ENCODE measurements at regions not wholly inside any gene's neighbourhood (a gene's known extent, or its start where the extent isn't known, plus 50 kb on each side); places are given as distances from the start of the nearest gene placed in this dataset.
A peak's percentile ranks its signal among the peaks of the same experiment; 100 is the strongest.

DNA sequence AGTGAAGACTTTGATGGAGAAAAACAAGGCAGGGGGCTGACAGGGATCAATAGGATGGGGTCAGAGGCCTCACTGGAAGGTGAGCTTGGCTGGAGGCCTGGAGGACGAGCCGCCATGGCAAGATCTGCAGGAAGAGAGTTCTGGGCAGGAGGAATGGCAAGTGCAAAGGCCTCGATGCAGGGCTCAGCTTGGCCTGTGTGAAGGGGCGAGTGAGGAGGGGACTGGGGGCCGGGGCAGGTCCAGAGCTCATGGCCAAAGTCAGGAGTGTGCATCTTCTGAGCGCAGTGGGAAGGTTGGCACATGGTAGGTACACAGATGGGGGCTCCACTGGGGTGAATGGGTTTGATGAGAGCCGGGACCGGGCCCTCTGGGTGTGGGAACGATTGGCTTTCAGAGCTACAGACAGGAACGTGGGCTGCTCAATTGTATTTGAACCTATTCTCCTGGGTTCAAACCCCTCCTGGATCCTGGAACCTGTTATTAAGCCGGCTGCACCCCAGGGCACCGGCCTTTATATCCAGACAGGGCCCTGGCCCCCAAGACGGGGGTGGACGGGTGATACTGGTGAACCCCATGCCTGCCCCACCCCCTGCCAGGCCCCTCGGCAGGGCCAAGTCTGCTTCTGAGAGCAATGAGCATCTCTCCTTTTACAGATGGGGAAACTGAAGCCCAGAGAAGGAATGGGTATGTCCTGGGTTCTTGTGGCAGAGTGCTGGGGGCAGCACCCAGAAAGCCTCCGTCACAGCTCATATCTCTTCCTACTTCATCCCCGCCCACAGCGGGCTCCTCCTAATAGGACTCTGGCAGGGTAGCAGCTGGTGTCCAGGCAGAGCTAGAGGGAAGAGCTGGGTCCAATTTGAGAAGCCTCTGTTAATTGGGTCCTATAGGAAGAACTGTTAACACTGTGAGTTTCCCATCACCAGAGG is 106.1 kb downstream of the CEBPB start:
- Mint-ChIP-seq H3K9me3 (no peaks in the 10 kb centered on the region), H3K4me1 (peaks cover 2 to 18% (median 12%) of the 10 kb centered on the region in 4 donors), H3K36me3 (no peaks in the 10 kb centered on the region), H3K4me3 (no peak overlapping the region), H3K27me3 (peaks cover 0 to 3% (median 0%) of the 10 kb centered on the region in 5 donors), H3K27ac (peak overlapping the region in 2 of 10 donors; percentile 33 to 40)
- DNase-seq: peak in 1 of 10 donors; percentile 28
- ATAC-seq: no peak
- POLR2A ChIA-PET: no interaction called here

DNA sequence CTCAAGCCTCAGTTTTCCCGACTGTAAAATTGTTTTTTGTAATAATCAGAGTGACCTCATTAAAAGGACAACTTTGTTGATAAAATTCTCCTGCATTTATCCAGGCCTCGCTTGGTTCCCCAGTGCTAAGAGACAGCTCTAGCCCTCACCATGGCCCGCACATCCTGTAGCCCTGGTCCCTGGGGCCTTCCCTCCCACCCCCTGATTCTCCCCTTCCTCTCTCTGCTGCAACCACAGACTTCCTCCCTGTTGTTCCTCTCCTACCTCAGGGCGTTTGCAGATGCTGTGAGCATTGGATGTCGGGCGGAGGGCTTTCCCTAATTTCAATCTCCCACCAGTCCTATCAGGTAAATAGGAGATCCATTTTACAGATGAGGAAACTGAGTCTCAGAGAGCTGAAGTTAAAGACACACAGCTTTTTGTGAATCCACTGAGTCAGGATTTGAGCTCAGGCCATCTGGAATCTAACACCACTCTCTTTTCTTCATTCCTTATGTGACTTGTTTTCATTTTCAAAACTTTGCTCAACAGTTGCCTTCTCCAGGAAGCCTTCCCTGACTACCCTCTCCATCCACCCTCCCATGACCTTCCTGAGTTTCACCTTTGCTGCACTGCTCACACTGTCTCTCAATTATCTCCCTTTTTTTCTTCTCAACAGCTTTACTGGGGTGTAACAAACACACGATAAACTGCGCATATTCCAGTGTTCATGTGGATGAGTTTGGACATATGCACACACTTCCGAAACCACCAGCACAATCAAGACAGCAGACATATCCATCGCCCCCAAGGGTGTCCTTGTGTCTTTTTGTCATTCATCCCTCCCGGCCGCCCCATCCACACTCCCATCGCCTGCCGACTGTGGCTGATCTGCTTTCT is 107.1 kb downstream of the CEBPB start:
- Mint-ChIP-seq H3K4me3 (no peak overlapping the region), H3K27ac (no peak overlapping the region), H3K9me3 (no peaks in the 10 kb centered on the region), H3K4me1 (peaks cover 2 to 18% (median 12%) of the 10 kb centered on the region in 4 donors), H3K27me3 (peaks cover 0 to 3% (median 0%) of the 10 kb centered on the region in 5 donors), H3K36me3 (no peaks in the 10 kb centered on the region)
- peak in 1 of 10 donors; percentile 30 for DNase-seq
- POLR2A ChIA-PET: no interaction called here
- no peak for ATAC-seq

DNA sequence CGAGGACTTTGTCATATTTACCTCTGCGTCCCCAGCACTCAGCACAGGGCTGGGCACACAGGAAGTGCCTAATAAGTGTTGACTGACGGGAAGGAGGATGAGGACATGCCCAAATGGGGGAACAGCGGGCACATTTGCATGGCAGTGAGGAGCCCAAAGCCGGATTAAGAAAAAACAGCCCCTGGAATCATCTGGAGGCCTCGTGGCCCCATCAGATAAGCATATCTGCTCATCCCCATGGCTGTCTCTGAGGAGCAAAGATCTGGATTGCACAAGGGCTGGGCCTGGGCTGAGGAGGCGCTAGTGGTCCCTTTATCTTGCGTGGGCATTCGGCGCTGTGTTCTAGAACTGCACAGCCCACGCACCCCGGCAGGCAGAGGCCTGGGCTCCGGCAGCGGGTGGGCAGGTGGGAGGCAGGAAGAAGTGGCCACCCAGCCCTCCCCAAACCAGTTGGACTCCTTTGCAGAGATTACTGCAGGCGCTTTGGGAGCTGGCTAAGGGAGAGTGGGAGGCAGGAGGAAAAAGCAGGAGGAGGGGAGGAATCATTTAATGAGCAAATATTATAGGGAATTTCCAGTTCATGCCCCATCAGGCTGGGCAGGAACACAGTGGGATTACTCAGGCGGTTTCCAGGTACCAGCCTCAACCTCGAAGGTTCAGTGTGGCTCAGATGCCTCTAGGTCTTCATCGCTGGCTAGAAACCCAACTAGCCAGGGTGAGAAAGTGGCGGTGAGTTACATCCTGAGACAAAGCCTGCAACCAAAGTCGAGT is 108.1 kb downstream of the CEBPB start:
- no peak for ATAC-seq
- H3K36me3 Mint-ChIP-seq: no peaks in the 10 kb centered on the region
- H3K4me1 Mint-ChIP-seq: peaks cover 2 to 18% (median 12%) of the 10 kb centered on the region in 4 donors
- POLR2A ChIA-PET: no interaction called here
- no peak overlapping the region for H3K27ac Mint-ChIP-seq
- H3K4me3 Mint-ChIP-seq: no peak overlapping the region
- peak in 1 of 10 donors; percentile 21 for DNase-seq
- H3K9me3 Mint-ChIP-seq: no peaks in the 10 kb centered on the region
- peaks cover 0 to 3% (median 0%) of the 10 kb centered on the region in 5 donors for H3K27me3 Mint-ChIP-seq

DNA sequence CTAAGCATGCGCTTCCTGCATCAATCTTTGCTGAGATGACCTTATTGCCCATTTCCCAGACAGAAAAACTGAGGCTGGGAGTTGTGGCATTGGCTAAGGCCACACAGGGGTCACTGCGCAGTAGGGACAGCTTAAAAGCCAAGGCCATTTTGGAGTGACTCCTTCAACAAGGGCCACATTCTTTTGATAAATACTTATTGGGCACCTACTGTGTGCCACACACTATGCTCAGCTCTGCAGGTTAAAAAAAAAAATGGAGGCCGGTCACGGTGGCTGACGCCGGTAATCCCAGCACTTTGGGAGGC is 108.6 kb downstream of the CEBPB start:
- Mint-ChIP-seq H3K27me3 (peaks cover 0 to 2% (median 0%) of the 10 kb centered on the region in 5 donors), H3K36me3 (no peaks in the 10 kb centered on the region), H3K4me3 (no peak overlapping the region), H3K4me1 (peaks cover 2 to 18% (median 12%) of the 10 kb centered on the region in 4 donors), H3K9me3 (no peaks in the 10 kb centered on the region), H3K27ac (no peak overlapping the region)
- DNase-seq (no peak), ATAC-seq (no peak)
- POLR2A ChIA-PET: no interaction called here

DNA sequence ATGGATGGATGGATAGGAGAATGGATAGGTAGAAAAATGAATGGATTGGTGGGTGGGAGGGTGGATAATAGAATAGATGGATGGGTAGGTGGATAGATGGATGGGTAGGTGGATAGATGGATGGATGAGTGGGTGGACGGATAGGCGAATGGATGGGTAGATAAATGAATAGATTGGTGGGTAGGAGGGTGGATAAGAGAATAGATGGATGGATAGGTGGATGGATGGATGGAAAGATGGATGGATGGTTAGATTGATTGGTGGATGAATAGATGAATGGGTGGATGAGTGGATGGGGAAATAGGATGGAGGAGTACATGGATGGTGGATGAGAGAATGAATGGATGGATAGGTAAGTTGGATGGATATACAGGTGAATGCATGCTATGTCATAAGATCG is 110.5 kb downstream of the CEBPB start:
- ATAC-seq: no peak
- DNase-seq: no peak

DNA sequence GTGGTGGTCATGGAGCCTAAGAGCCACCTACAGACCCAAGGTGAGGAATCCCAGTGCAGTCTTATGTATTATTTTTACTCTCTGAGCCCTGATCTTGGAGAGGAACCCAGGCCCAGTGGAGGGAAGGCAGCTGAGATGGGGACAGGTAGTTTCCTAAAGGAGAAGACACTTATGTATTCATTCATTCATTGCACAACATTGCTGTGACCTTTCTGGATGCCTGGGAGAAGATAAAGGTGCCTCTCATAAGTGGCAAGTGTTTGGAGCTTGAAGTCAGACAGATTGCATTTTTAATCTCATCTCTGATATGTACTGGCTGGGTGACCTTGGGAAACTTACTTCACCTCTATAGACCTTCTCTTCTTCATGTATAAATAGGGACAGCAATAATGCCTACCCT is 111.1 kb downstream of the CEBPB start:
- Mint-ChIP-seq H3K9me3 (no peaks in the 10 kb centered on the region), H3K27me3 (peaks cover 0 to 2% (median 0%) of the 10 kb centered on the region in 5 donors), H3K27ac (no peak overlapping the region), H3K36me3 (no peaks in the 10 kb centered on the region), H3K4me3 (no peak overlapping the region), H3K4me1 (peaks cover 3 to 15% (median 12%) of the 10 kb centered on the region in 4 donors)
- DNase-seq (no peak), ATAC-seq (no peak)
- POLR2A ChIA-PET: no interaction called here

More for the DNA sequence above, 110.5 kb downstream of the CEBPB start:
- H3K4me1 Mint-ChIP-seq: peaks cover 3 to 18% (median 12%) of the 10 kb centered on the region in 4 donors
- H3K27me3 Mint-ChIP-seq: peaks cover 0 to 2% (median 0%) of the 10 kb centered on the region in 5 donors
- no peak overlapping the region for H3K27ac Mint-ChIP-seq
- no peaks in the 10 kb centered on the region for H3K9me3 Mint-ChIP-seq
- H3K36me3 Mint-ChIP-seq: no peaks in the 10 kb centered on the region
- POLR2A ChIA-PET: no interaction called here
- no peak overlapping the region for H3K4me3 Mint-ChIP-seq

DNA sequence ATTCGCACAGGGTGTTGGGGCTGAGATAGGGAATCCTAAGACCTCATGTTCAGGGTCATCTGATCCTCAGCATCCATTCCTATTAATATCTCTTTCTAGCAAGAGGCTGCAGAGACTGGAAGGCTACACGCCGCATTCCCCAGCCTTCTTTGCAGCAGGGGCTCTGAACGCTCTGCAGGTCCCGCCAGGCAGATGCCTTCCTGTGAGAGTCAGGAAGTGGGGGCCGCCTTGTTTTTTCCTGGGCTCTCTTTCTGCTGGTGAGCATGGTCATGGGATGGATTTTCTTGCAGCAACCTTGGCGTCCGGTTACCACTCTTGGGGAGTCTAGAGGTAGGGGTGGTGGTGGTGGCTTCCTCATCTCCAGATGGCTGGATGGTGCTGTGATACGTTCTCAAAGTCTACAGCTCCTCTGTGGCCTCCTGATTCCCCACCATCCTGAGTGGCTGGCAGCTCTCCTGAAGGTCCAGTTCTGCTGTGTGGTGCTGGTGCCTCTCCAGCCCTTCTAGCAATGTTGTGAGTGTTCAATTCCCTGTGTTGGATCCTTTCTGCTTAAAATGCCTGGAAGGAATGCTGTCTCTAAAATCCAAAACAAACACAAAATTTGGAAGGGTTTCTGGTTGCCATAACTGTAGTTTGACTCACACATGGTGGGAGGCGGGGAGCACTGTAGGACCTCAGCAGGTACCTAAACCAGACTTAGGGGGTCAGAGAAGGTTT is 111.9 kb downstream of the CEBPB start:
- peaks cover 0 to 2% (median 0%) of the 10 kb centered on the region in 5 donors for H3K27me3 Mint-ChIP-seq
- no peak overlapping the region for H3K4me3 Mint-ChIP-seq
- POLR2A ChIA-PET: interaction anchor here (0.7 kb wide), 1 partner anchor 90 kb away, joined by 8 read pairs; no protein-coding TSS in a partner anchor
- no peaks in the 10 kb centered on the region for H3K36me3 Mint-ChIP-seq
- H3K4me1 Mint-ChIP-seq: peaks cover 3 to 9% (median 8%) of the 10 kb centered on the region in 4 donors
- DNase-seq (no peak), ATAC-seq (no peak)
- H3K9me3 Mint-ChIP-seq: no peaks in the 10 kb centered on the region
- peak overlapping the region in 1 of 10 donors; percentile 56 for H3K27ac Mint-ChIP-seq

DNA sequence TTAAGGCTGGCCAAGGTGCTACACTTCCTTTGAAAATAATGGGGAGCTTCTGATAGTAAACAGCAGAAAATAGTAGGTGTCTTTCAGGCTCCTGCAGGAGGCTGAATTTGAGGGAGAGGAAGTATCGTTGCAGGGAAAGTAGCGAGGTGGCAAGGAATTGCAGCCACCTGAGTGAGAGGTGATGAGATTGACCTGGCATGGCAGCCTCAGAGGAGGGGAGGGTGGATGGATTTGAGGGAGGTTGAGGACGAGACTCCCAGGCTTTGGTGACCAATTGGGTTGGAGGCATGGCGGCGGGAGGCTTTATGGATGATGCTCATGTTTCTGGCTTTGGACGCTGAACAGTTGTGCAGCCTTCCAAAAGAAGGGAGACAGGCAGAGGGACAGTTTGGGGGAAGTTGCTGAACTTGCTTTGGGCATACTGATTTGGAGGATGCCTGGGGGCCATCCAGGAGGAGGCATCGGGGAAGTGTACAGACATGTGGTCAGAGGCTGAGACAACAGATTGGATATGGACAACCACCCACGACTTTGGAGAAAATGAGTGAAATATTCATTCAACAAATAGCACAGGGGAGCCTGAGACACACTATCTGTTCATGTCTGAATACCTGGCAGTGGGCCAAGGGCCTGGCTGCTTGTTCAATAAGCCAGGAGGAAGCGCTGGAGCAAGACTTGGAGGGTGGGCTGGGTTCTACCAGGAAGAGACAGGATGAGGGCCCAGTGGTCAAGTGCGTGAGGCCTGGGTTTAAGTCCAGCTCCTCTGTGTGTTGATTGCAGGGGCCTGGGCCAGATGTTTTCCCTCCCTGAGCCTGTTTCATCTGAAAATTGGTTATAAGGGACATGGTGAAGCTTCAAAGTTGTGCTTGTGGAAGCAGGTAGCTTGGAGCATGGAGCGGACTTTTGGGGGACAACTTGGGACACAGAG is 113.2 kb downstream of the CEBPB start:
- POLR2A ChIA-PET: no interaction called here
- ATAC-seq: no peak
- Mint-ChIP-seq H3K36me3 (no peaks in the 10 kb centered on the region), H3K4me3 (no peak overlapping the region), H3K27me3 (peaks cover 0 to 2% (median 0%) of the 10 kb centered on the region in 5 donors), H3K9me3 (no peaks in the 10 kb centered on the region), H3K27ac (peak overlapping the region in 2 of 10 donors; percentile 30 to 51), H3K4me1 (peaks cover 0 to 2% (median 0%) of the 10 kb centered on the region in 4 donors)
- peak in 1 of 10 donors; percentile 9 for DNase-seq

DNA sequence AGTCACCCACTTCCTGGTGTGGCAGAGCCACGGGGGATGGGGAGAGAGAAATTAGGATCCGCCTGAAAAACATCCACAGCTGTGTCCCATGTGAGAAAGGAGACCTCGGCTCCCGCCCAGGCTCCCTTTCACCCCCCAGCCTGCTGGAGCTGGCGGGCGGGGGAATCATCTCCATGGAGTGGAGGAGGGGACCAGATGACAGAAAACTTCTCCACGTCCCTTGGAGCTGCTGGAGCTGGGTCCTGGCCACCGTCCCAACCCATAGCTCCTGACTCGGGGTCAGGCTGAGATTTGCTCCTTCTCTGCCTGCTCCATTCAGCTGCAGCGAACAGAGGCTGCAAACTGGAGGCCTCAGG is 113.8 kb downstream of the CEBPB start:
- no peaks in the 10 kb centered on the region for H3K9me3 Mint-ChIP-seq
- H3K4me3 Mint-ChIP-seq: no peak overlapping the region

DNA sequence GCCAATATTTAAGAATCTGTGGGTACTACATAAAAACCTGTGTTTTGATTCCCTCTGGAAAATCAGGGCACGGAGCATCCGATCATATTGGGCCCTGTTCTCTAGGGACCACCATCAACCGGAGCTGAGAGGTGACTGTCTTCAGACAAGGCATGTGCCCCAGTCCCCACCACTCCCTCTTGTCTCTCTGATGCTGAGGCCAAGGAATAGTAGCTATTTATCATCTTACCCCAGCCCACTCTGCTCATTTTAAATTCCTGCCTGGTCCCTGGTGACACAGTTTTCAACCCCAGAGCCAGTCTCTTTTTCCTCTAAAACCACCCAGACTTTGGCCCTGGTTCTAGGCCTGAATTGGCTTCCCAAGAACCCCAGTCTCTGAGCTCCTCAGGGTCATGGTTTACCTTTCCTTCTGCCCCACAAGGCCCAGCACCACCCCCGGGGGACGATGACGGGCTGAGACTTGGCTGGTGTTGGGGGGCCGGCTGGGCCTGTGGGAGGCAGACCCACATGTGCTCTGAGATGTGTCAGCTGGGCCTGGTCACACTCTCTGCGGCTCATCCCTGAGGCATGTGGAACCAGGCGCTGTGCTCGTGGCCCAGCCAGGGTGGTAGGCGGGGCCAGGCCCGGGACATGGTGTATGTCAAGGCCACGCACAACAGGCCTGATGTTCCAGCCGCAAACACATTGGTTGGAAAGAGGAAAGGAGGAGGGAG is 114.4 kb downstream of the CEBPB start:
- ATAC-seq (no peak), DNase-seq (no peak)
- Mint-ChIP-seq H3K4me1 (peaks cover 0 to 3% (median under 1%) of the 10 kb centered on the region in 4 donors), H3K27me3 (peaks cover 0 to 2% (median 0%) of the 10 kb centered on the region in 5 donors), H3K36me3 (no peaks in the 10 kb centered on the region), H3K9me3 (no peaks in the 10 kb centered on the region), H3K4me3 (no peak overlapping the region), H3K27ac (no peak overlapping the region)
- POLR2A ChIA-PET: no interaction called here

More for the DNA sequence above, 113.8 kb downstream of the CEBPB start:
- DNase-seq (no peak), ATAC-seq (no peak)
- POLR2A ChIA-PET: no interaction called here
- Mint-ChIP-seq H3K27ac (no peak overlapping the region), H3K27me3 (peaks cover 0 to 3% (median 0%) of the 10 kb centered on the region in 5 donors), H3K4me1 (peaks cover 0 to 2% (median under 1%) of the 10 kb centered on the region in 4 donors), H3K36me3 (no peaks in the 10 kb centered on the region)
